NCI-H2196 (cell line): ENCODE measurements at regions not wholly inside any gene's neighbourhood (a gene's known extent, or its start where the extent isn't known, plus 50 kb on each side); places are given as distances from the start of the nearest gene placed in this dataset.
A peak's percentile ranks its signal among the peaks of the same experiment; 100 is the strongest.
"Not testable (repeated sequence)": the region's sequence is repeated elsewhere in the genome, so short reads cannot be mapped to it uniquely, and the experiment has no call there.

Source experiments
- DNase-seq: peaks from one replicate; lab custom pipeline; 2025; ENCODE audit not compliant: unreplicated experiment; lab: John Stamatoyannopoulos, UW

DNA sequence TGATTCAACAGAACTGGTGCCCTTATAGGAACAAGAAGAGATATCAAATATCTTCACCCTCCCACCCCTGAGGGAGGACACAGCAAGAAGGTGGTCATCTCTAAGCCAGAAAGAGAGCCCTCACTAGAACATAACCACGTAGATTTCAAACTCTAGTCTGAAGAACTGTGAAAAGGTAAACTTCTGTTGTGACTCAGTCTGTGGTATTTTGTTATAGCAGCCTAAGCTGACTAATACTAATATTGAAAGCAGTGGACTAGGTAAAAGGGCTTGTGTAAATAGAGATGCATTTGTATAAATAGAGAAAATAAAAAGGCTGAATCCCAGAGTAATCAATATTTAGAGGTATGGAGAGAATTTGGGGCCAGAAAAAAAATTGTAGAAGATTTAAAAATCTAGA, 157.6 kb upstream of the CCNH start:
- DNase-seq: no peak

GRCh38 chr5:87562068-87562467, 149.3 kb upstream of the CCNH start:
- no peak for DNase-seq

DNA sequence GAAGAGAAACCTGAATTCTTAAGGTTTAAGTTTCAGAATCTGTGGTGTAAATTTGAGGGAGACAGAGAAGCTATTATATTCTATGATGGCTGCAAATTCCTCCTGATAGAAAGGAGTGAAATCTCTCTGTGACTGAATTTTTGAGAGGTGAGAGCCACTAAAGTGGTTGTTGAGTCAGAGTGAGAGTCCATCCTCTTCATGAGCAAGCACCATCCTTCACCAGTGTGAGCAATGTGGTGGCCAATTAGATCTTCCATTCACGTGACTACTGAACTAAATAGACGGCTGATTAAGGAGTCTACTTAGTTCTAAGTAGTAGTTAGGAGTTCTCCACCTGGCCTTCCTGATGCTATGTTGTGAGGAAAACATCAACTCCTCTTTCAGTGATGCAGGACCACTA, 147.8 kb upstream of the CCNH start:
- DNase-seq: no peak

DNA sequence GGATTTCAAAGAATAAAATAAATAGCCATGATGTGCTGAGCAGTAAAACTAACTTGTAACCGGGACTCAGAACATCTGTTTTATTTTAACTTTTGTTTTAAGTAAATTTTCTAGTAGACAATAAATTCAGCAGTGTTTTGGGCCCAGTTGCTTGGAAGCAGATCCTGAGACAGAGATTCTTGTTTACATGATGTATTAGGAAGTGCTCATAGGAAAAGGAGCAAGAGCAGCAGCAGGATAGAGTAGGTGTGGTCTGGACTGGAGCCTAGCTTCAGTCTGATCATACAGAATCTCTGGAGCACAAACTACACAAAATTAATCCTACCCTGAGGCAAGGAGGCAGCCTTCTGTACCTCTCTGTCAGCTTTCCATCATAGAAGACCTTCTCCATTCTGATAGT, 139.2 kb upstream of the CCNH start:
- no peak for DNase-seq

DNA sequence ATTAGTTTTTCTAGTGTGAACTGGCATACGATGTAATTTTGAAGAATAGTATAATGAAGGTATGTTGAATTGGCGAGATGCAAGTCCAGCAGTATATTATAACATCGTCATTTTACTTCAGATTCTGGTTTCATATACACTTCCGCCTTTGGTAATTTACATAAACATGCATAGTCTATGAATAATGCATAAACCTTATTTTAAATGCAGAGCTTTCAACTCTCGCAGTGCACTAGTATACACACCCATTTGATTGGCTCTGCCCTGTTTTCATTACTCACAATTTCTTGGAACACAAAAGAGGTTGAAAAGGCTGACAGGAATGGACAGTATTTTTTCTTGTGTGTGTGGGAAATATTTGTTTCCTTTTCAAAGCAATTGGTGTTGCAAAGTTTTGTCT, 128.9 kb upstream of the CCNH start:
- no peak for DNase-seq

DNA sequence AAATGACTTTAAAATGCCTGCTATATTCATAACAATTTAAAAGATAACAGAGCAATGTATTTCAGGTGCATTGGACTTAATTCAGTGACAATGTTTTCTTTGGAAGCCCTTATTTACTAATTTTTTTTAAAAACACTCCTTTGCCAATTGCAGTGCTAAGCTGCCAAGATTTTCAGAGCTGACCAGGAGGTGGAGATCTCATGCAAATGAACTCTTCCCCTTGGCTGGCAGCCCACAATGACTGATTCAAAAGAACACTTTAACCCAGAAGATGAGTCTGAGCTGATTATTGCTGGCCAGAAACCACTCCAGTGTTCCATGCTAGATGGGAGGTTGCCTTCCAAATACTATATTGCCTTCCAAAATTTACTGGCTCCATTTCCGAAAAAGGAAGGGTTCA, 128.3 kb upstream of the CCNH start:
- peak; percentile 40 for DNase-seq

DNA sequence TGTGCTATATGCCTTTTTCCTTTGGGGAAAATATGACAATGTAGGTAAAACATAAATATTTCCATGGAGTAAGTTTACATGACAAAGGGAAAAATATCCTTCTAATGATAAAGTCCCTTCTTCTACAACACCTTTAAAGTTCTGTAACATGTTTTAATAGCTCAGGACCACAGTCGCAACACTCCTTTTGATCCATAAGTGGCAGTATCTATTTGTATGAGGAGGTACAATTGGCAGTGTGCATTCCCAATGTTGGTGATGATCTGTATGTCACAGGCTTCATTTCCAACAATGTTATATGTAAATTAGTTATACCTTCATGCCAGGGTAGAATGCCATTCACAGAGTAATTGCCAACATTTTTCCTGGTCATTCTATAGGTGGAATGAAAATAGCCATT, 127.1 kb upstream of the CCNH start:
- DNase-seq: no peak

DNA sequence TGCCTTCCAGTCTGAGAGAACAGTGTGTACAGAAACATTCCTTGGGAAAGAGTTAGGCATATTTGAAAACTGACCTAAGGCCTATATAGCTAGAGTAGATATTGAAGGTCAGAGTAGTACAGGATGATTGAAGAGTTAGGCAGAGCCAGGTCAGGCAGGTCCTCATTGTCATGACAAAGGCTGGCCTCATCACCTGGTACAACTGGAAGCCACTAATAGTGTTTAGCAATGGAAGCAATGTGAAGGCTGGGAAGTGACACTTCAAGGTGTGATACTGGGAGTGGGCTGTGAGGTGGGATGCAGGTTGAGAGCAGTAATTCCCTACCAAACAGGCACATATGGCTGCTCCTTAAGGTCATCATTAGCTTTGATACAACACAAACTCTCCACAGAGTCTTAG, 123.6 kb upstream of the CCNH start:
- no peak for DNase-seq

GRCh38 chr5:87535706-87536105, 123.0 kb upstream of the CCNH start:
- DNase-seq: no peak

DNA sequence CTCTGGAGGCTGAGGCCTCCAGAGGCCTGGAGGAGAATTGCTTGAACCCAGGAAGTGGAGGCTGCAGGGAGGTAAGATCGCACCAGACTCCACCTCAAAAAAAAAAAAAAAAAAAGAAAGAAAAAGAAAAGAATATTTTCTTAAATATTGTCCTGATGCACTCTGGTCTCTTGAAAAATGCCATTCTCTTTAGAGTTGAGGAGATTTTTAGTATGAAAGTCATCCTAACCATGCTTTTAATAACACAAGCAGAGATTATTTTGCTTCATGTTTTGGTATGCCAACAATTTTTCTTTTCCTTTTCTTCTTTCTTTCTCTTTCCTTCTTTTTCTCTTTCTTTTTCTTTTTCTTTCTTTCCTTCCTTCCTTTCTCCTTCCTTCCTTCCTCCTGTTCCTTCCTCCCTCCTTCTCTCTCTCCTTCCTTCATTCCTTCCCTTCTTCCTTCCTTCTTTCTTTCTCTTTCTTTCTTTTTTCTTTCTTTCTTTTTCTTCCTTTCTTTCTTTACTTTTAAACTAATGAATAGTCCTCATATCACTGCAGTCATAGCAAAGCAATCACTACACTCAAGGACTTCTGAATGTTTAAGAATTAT, 116.9 kb upstream of the CCNH start:
- DNase-seq: no peak

GRCh38 chr5:87526131-87526530, 113.4 kb upstream of the CCNH start:
- no peak for DNase-seq

DNA sequence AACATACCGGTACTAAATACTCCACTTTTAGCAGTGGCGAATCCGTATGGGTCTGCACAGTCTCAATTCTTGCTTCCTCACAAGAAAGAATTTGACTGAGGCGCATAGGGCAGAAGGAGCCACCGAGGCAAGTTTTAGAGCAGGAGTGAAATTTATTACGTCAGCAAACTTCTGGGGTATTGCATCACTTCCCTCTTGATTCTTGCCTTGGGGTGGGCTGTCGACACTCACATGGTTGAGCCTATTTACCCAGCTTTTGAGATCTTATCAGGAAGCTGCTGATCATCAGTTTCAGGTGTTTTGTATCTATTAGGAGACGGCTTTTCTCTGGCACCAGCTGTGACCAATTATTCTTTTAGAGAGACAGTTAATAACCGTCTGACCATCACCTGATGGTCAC, 111.5 kb upstream of the CCNH start:
- no peak for DNase-seq

DNA sequence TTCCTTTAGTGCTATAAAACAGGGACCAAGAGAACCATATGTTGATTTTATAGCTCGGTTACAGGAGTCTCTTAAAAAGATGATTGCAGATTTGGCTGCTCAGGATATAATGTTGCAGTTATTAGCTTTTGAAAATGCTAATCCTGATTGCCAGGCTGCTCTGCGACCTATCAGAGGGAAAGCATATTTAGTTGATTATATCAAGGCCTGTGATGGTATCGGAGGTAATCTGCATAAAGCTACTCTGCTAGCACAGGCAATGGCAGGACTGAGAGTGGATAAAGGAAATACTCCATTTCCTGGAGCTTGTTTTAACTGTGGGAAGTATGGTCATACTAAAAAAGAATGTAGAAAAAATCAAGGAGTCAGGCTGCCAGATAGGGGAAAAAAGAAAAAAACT, 99.0 kb upstream of the CCNH start:
- DNase-seq: not testable (repeated sequence)

DNA sequence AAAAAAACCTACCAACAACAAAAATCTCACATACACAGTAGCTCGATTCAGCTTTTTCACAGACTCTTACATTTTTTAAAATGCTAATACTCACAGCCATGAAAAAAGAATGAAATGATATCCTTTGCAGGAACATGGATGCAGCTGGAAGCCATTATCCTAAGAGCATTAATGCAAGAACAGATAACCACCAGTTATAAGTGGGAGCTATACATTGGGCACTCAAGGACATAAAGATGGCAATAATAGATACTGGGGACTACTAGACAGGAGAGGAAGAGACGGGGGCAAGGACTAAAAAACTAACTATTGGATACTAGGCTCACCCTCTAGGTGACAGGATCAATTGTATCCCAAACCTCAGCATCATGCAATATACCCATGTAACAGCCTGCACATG, 90.3 kb upstream of the CCNH start:
- no peak for DNase-seq

DNA sequence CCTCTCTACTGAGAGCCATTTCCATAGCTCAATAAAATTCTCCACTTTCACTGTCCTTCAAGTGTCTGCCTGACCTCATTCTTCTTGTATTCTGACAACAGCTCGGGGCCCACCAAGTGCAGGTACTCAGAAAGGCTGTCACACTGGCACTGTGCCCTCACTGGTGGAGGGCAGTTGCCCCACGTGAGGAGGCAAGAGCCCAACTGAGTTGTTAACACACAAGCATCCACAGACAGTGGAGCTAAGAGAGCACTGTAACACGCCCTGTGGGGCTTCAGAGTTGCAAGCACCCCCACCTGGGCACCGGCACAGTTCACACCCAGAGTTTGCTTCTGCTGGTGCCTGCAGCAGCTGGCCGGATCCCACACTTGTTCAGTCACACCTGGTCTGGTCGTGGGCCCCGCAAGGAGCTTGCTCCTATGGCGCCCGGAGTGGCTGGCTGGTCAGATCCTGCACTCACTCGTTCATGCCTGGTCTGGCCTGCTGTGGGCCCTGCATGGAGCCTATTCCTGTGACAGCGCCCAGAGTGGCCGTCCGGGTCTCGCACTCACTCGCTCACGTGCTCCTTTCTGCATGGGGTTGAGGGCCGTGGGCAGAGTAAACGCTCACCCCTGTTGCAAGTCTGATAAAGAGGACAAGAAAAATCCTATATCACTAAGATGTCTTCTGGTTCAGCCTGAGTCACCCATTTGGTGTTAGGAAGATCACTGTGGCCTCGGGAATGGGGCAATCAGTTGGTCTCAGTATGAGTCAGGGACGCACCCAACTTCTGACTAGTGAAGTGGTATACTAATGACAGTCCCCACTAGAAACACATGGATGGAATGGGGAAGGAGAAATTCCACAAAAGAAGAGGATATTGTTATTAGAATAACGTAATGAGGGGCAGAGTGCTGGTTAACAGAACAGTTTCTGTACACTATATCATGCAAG, 87.0 kb upstream of the CCNH start:
- no peak for DNase-seq
